ENCODE measurements at regions not wholly inside any gene's neighbourhood (a gene's known extent, or its start where the extent isn't known, plus 50 kb on each side); places are given as distances from the start of the nearest gene placed in this dataset.

DNA sequence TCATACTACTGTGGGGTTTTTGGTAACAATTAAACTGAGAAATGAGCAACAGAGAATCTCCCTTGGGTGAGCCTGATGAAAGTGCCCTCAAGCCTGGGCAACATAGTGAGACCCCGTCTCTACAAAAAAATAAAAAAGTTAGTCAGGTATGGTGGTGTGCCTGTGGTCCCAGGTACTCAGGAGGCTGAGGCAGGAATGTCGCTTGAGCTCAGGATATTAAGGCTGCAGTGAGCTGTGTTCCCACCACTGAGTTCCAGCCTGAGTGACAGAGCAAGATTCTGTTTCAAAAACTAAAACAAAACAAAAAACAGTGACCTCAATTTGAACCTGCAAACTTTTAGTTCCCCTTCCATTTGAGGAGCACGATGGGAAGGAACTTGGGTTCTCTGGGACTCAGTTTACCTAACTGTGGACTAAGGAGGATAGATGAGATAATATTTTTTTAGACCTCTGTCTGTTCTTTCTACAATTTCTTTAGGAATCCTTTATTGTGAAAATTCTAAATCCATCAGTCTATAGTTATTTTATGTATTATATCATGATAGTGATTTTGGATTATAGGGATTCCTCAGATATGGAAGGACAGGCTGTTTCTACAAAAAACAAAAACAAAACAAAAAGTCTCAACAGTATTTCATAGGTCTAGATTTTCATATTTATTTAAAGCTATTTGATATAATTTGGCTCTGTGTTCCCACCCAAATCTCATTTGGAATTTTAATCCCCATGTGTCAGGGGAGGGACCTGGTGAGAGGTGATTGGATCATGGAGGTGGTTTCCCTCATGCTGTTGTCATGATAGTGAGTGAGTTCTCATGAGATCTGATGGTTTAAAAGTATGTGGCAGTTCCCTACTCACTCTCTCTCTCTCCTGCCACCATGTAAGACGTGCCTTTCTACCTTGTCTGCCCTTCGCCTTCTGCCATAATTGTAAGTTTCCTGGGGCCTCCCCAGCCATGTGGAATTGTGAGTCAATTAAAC, 178.6 kb downstream of the MYCN start:
- ATAC-seq (no peak), DNase-seq (no peak)

DNA sequence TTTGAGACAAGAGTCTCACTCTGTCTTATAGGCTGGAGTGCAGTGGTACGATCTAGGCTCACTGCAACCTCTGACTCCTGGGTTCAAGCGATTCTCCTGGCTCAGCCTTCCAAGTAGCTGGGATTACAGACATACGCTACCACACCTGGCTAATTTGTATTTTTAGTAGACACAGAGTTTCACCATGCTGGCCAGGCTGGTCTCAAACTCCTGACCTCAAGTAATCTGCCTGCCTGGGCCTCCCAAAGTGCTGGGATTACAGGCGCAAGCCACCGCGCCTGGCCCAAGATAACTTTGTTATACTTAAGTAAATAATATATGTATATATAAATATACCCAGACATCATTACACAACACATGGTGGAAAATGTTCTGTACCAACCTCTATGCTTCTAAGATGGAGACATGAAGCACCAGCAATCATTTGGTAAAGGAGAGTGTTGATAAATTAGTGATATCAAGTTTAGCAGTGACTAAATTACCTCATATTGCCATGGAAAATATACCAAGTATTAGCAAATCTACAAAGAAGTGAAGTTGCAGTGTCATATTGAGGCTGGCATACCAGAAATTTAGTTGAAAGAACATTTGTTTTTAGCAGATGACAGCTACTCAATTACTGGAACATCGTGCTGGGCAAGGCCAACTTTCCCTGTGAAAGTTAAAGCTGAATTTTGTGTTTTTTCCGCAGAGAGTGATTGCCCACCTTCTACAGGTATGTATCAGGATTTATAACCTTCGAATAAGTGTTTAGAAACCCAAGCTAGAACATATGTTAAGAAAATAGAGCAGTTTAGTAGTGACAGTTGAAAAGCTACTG, 177.7 kb downstream of the MYCN start:
- no peak for DNase-seq
- no peak for ATAC-seq

- ATAC-seq (no peak), DNase-seq (no peak)
Measured at GRCh38 chr2:16117021-16117700, 176.8 kb downstream of the MYCN start.

DNA sequence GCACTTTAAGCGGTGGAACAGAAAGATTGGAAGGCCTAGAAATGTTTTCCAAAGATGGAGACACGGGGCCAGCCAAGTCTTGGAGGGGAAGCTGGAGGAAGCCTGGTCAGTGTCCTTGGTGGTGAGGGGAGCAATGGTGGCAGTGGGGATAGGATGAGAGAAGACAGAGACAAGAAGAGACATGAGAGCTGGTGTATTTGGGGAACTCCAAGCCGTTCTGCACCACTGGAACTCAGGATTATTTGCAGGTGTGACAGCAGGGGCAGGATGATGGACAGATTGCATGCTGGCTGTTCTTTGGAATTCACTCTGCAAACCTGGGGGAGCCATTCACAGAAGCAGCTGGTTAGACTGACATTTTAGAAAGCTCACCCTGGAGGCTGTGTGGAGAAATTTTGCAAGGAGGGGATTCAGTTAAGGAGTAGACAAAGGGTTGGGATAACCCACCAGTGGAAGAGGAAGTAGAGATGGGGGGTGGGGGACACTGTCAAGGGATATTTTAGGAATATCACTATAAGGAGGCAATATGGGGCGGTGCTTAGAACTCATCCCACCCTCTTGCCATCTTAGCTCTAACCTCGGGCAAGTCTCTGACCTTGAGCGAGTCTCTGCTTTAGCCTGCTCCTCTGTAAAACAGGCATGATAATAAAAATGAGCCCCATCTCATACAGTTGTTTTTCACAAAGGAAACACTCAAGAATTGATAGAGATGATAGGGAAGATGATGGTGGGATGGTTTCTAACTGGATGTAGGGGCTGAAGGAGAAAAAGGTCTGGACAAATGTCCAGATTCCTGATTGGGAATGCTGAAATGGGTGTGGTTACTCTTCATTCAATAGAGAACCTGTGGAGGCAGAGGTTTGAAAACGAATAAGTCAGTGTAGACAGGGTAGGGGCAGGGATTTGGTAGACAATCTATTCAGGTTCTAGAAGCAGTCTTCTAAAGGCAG, 175.8 kb downstream of the MYCN start:
- no peak for ATAC-seq
- no peak for DNase-seq

GRCh38 chr2:16115291-16115690, 174.9 kb downstream of the MYCN start:
- DNase-seq (no peak), ATAC-seq (no peak)

GRCh38 chr2:16114836-16115235, 174.5 kb downstream of the MYCN start:
- no peak for DNase-seq
- ATAC-seq, result no peak

DNA sequence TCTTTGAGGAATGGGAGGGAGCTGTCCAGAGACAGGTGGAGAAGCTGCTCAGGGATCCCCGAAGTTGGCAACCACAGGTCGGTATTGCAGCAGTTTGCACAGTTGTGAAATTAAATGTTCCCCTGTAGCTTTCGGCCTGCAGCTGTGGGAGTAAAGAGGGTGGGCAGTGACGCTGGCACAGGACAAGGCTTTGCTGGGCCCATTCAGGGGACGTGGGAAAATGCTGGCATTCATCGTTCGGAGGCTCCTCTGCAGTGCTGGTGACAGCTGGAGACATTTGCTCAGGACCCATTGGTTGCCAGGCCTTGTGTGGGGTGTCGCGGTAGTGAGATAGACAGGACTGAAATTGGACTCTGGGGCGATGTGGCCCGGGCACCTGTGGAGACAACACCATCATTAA, 173.7 kb downstream of the MYCN start:
- DNase-seq (no peak), ATAC-seq (no peak)

DNA sequence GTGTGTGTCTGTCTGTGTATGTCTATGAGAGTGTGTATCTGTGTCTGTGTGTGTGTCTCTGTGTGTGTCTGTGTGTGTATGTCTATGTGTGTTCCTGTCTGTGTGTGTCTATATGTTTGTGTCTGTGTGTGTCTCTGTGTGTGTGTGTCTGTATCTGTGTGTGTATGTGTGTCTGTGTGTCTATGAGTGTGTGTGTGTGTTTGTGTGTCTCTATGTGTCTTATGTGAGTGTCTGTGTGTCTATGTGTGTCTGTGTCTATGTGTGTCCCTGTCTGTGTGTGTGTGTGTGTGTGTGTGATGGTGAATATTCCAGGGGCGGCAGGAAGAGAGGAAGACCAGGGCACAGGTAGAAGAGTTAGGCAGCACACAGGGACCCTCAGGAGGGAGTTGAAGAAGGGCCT, 173.2 kb downstream of the MYCN start:
- no peak for DNase-seq
- ATAC-seq, result no peak

DNA sequence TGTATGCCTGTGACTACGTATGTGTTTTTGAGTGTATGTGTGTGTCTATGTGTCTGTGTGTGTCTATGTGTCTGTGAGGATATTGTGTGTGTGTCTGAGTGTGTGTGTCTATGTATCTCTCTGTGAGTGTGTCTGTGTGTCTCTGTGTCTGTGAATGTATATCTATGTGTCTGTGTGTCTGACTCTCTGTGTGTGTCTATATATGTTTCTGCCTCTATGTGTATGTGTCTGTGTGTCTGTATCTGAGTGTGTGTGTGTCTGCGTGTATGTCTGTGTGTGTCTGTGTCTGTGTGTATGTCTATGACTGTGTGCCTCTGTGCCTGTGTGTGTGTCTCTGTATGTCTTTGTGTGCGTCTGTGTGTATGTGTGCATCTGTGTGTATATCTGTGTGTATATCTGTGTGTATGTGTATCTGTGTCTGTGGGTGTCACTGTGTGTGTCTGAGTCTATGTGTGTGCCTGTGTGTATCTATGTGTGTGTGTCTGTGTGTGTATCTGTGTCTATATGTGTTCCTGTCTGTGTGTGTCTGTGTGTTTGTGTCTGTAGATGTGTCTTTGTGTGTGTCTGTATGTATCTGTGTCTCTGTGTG, 172.7 kb downstream of the MYCN start:
- ATAC-seq (no peak), DNase-seq (no peak)

- DNase-seq, result no peak
- no peak for ATAC-seq
Measured at GRCh38 chr2:16112251-16112971, 172.1 kb downstream of the MYCN start.

DNA sequence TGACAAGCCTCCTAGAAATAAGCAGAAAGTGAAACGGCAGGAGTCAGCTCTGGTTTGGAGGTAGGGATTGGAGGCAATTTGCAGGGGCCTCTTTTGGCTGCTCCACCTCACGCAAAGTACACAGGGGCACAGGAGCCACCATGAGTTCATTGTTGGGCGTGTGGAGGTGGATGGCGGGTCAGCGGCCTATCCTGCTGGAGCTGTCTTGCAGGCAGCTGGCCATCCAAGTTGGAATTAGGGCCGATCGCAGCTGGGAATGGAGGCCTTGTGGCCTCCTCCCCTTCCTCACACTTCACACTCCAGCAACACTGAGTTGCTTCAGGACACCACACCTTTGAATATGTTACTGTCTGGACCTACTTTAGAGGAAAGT, 171.5 kb downstream of the MYCN start:
- no peak for ATAC-seq
- DNase-seq, result no peak

DNA sequence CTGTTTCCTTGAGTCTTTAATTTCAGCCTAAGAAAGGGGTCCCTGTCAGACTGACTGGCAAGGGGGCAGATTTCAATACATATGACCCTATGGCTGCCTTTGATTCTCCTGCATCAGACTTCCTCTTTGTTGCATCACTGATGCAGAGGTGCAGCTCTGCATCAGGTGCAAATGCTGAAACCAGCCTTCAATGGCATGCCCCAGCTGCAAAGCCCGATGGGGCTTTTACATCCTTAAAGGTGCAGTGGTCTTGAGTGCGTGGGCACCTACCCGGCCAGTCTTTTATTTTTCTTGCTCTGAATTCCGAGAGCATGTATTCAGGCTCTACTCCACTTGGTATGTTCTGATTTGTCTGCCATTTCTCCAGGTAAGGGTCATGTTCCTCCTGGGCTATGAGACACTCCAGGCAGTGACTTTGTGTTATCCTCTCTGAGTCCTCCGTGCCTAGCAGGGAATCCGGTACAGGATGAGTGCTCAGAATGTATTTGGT, 169.5 kb downstream of the MYCN start:
- no peak for DNase-seq
- ATAC-seq, result no peak

DNA sequence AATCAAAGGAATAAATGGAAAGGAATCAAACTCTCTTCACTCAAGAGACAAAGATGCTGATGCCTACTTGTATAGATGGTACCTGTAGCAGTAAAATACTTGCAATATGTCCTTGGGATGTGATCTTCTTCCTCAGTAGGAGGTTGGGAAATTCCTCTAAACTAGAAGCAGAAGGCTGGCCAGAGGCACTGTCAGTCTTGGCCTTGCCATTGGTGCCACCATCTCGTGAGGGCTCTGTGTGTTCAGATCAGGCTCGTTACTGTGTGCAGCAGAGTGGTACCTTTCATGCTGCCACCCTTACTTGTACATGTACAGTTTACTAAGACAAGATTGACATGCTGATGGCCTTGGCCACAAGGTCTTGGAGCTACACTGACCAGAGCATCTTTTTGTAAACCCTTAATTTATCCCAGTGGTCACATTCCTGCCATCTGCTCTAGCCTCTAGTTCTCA, 169.0 kb downstream of the MYCN start:
- no peak for DNase-seq
- ATAC-seq, result no peak

- ATAC-seq, result no peak
- no peak for DNase-seq
Measured at GRCh38 chr2:16107246-16107645, 166.9 kb downstream of the MYCN start.

DNA sequence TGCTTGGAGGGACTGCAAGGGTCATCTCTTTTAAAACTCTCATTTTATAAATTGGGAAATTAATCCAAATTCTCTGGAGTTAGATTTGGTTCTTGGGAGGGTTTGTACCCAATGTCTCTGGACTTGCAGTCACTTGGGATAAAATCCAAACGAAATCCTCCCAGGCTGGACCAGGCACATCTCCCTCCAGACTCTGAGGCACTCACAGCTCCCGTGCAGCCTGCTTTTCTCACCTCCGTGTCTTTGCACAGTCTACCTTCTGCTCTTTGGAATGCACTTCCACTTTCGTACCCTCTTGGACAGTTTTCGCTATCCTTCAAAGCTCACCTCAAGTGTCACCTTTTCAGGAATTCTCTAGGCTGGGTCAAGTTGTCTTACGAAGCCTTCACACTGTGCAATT, 166.3 kb downstream of the MYCN start:
- ATAC-seq, result no peak
- no peak for DNase-seq

GRCh38 chr2:16105669-16106281, 165.4 kb downstream of the MYCN start:
- DNase-seq (no peak), ATAC-seq (no peak)

- DNase-seq, result no peak
- ATAC-seq, result no peak
Measured at GRCh38 chr2:16104949-16105668, 164.8 kb downstream of the MYCN start.

DNA sequence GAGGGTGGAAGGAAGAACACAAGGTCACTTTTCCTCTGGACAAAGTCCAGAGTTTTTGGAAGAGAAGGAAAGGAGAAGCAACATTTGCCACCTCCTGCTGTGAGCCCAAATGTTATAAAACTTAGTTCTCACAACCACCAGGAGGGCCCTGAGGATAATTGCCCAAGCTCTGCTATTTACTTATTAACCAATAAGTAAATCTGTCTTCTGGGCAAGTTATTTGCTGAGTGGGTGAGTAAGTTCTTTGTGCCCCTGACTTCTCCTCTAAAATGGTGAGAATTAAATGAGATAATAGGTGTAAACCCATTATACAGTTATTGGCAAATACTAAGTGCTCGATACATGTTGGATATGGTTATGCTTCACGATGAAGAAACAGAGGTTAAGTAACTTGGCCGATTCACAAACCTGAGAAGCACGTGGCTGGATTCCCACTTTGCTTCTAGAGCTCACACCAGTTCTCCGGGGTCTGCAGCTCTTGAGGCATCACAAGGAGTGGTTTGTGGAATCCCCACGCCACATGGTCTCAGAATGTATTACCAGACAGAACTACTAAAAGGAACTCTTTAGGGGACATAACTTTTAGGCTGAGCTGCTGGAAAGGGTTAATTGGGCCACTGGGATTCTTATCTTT, 164.1 kb downstream of the MYCN start:
- ATAC-seq (no peak), DNase-seq (no peak)

All from stimulated activated naive CD8-positive, alpha-beta T cell treated with anti-CD3 and anti-CD28 coated beads, Interleukin-15, Interleukin-2, amounts not matched to agents 100 U/mL and 50 U/mL, for 24 hours (primary cell).